ENCODE measurements at regions not wholly inside any gene's neighbourhood (a gene's known extent, or its start where the extent isn't known, plus 50 kb on each side); places are given as distances from the start of the nearest gene placed in this dataset.

DNA sequence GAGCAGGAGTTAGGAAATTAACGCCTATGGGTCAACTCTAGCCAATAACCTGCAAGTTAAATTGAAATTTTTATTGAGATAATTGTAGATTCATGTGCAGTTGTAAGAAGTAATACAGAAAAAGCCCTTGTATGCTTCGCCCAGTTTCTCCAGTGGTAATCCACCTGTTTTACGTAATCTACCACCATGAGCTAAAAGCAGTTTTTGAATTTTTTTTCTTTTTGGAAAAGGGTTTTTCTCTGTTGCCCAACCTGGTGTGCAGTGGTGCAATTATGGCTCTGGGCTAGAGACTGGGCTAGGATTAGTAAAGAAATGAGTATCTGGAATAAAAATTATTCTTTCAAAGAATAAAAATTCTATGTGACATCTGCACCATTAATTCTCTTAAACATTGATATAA is 116.2 kb downstream of the ZFP64 start:
- TF ChIP-seq, protein P1, sequence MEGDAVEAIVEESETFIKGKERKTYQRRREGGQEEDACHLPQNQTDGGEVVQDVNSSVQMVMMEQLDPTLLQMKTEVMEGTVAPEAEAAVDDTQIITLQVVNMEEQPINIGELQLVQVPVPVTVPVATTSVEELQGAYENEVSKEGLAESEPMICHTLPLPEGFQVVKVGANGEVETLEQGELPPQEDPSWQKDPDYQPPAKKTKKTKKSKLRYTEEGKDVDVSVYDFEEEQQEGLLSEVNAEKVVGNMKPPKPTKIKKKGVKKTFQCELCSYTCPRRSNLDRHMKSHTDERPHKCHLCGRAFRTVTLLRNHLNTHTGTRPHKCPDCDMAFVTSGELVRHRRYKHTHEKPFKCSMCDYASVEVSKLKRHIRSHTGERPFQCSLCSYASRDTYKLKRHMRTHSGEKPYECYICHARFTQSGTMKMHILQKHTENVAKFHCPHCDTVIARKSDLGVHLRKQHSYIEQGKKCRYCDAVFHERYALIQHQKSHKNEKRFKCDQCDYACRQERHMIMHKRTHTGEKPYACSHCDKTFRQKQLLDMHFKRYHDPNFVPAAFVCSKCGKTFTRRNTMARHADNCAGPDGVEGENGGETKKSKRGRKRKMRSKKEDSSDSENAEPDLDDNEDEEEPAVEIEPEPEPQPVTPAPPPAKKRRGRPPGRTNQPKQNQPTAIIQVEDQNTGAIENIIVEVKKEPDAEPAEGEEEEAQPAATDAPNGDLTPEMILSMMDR (IDR thresholded peaks at IDR 0.05; ENCODE audit: low read depth, low read length, missing input control): no peak
- TF ChIP-seq, protein P2, sequence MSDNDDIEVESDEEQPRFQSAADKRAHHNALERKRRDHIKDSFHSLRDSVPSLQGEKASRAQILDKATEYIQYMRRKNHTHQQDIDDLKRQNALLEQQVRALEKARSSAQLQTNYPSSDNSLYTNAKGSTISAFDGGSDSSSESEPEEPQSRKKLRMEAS (IDR thresholded peaks at IDR 0.05): no peak

Measured in liver (tissue), 2 donors.